ENCODE measurements at regions not wholly inside any gene's neighbourhood (a gene's known extent, or its start where the extent isn't known, plus 50 kb on each side); places are given as distances from the start of the nearest gene placed in this dataset.
A peak's percentile ranks its signal among the peaks of the same experiment; 100 is the strongest.

GRCh38 chr10:44787480-44788075, 123.6 kb upstream of the TMEM72 start:
- no peak overlapping the region for H3K4me3 ChIP-seq (ENCODE audit: low read length)
- 83% methylated on average over 7 of the region's 7 CpGs for WGBS
- H3K4me1 ChIP-seq (ENCODE audit: control insufficient read depth, insufficient read depth, low read length) = no peaks in the 10 kb centered on the region
- H3K9me3 ChIP-seq (ENCODE audit: control insufficient read depth, low read length) = no peaks in the 10 kb centered on the region
- intact Hi-C loops (cut with DNase I) = no loop called here
- no peak for DNase-seq
- H3K27me3 ChIP-seq (ENCODE audit: control insufficient read depth, insufficient read depth) = no peaks in the 10 kb centered on the region
- H3K27ac ChIP-seq (ENCODE audit: low read length) = no peak overlapping the region
- ATAC-seq = no peak

- intact Hi-C loops (cut with DNase I) = no loop called here
- no peaks in the 10 kb centered on the region for H3K27me3 ChIP-seq (ENCODE audit: control insufficient read depth, insufficient read depth)
- no peak overlapping the region for H3K27ac ChIP-seq (ENCODE audit: low read length)
- 82% methylated on average over 12 of the region's 12 CpGs for WGBS
- no peaks in the 10 kb centered on the region for H3K4me1 ChIP-seq (ENCODE audit: control insufficient read depth, insufficient read depth, low read length)
- no peak for DNase-seq
- no peak overlapping the region for H3K4me3 ChIP-seq (ENCODE audit: low read length)
- no peaks in the 10 kb centered on the region for H3K9me3 ChIP-seq (ENCODE audit: control insufficient read depth, low read length)
- ATAC-seq = no peak
Observed at GRCh38 chr10:44788147-44789129, 122.7 kb upstream of the TMEM72 start.

GRCh38 chr10:44792119-44792775, 118.9 kb upstream of the TMEM72 start:
- H3K27me3 ChIP-seq (ENCODE audit: control insufficient read depth, insufficient read depth) = no peaks in the 10 kb centered on the region
- intact Hi-C loops (cut with DNase I) = no loop called here
- 59% methylated on average over 5 of the region's 5 CpGs for WGBS
- no peaks in the 10 kb centered on the region for H3K4me1 ChIP-seq (ENCODE audit: control insufficient read depth, insufficient read depth, low read length)
- H3K27ac ChIP-seq (ENCODE audit: low read length) = no peak overlapping the region
- no peak overlapping the region for H3K4me3 ChIP-seq (ENCODE audit: low read length)
- DNase-seq (no peak), ATAC-seq (peak in 1 of 2 donors; percentile 32)
- no peaks in the 10 kb centered on the region for H3K9me3 ChIP-seq (ENCODE audit: control insufficient read depth, low read length)

DNA sequence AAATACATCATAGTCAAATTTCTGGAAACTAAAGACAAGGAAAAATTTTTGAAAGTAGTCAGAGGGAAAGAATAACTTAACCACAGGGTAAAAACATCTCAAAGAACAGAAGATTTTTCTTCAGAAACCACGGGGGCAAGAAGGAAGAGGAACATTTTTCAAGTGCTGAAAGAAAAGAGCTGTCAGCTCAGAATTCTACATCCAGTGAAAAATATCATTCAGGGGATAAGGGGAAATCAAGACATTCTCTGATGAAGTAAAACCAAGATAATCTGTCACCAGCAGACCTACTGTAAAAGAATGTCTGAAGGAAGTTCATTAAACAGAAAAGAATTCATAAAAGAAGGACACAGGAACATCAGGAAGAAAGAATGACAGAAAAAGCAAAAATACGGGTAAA, 111.2 kb upstream of the TMEM72 start:
- Histone ChIP-seq H3K4me3 (ENCODE audit: low read length) (no peak overlapping the region), H3K27me3 (ENCODE audit: control insufficient read depth, insufficient read depth) (no peaks in the 10 kb centered on the region), H3K27ac (ENCODE audit: low read length) (no peak overlapping the region), H3K9me3 (ENCODE audit: control insufficient read depth, low read length) (no peaks in the 10 kb centered on the region), H3K4me1 (ENCODE audit: control insufficient read depth, insufficient read depth, low read length) (peaks cover 6% of the 10 kb centered on the region)
- ATAC-seq (no peak), DNase-seq (no peak)
- 46% methylated on average over 2 of the region's 2 CpGs for WGBS
- intact Hi-C loops (cut with DNase I) = no loop called here

DNA sequence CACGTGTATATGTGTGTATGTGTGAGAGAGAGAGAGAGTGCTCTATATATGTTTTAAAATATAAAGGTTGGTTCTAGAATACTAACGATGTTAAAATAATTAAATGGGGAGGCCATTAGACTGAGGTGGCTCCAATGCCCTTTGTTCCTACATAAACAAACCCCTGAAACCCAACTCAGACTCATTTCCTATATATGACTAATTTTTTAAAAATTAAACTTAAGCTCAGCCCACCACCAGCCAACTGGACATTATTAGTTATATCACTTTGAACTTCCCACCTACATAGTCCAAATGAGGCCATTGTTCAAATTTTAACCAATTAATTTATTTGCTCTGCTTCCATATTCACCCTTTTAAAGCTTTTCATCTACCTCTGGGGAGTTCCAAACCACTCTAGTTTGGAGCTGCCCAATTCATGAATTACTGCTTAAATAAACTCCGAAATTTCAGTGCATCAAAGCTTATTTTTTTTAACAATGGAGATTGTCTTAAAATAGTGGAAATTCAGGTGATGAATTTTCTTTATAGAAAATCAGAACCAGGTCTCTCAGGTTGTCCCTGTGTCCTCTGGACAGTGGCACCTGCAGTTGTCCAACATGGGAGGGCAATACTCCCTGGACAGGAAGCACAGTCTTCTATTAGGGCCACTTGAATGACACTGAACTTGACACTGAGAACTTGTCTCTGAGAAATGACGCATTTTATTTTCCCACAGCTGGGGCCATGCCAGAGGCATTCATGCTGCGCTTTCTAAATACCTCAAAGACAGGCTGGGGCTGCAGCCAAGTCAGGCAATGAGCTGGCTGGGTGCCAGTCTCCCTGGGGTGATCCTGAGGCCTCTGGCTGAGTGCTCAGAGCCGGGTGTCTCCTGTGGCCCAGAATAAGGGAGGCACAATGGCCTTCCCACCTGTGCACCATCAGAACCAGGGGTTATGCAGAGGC, 109.5 kb upstream of the TMEM72 start:
- H3K27me3 ChIP-seq (ENCODE audit: control insufficient read depth, insufficient read depth) = no peaks in the 10 kb centered on the region
- 56% methylated on average over 6 of the region's 6 CpGs for WGBS
- no peak overlapping the region for H3K27ac ChIP-seq (ENCODE audit: low read length)
- ATAC-seq = peak; percentile 85 to 87
- H3K4me3 ChIP-seq (ENCODE audit: low read length) = no peak overlapping the region
- intact Hi-C loops (cut with DNase I) = no loop called here
- H3K9me3 ChIP-seq (ENCODE audit: control insufficient read depth, low read length) = no peaks in the 10 kb centered on the region
- H3K4me1 ChIP-seq (ENCODE audit: control insufficient read depth, insufficient read depth, low read length) = peaks cover 9% of the 10 kb centered on the region
- peak; percentile 86 to 94 (median 92) for DNase-seq

GRCh38 chr10:44803862-44804261, 107.3 kb upstream of the TMEM72 start:
- intact Hi-C loops (cut with DNase I) = no loop called here
- Histone ChIP-seq H3K4me3 (ENCODE audit: low read length) (no peak overlapping the region), H3K4me1 (ENCODE audit: control insufficient read depth, insufficient read depth, low read length) (peaks cover 9% of the 10 kb centered on the region), H3K9me3 (ENCODE audit: control insufficient read depth, low read length) (no peaks in the 10 kb centered on the region), H3K27ac (ENCODE audit: low read length) (no peak overlapping the region), H3K27me3 (ENCODE audit: control insufficient read depth, insufficient read depth) (no peaks in the 10 kb centered on the region)
- ATAC-seq = no peak
- WGBS = 60% methylated on average over 2 of the region's 2 CpGs
- no peak for DNase-seq

DNA sequence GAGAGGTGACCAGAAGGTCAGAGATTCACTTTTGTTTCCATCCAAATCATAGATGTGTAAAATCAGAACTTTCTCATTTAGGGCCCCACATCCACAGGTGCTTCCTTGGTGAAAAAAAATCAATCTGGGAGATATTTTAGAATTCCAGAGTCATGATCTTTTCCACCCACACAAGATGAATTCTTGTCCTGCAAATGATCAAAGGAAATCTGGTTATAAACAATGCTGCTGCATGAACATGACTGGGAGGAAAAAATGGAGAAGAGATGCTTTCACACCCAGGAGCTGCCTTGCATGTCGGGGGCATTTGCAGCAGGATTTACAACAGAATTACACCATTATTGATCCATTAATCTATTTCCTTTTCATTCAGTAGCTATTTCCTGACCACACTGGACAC, 106.5 kb upstream of the TMEM72 start:
- Histone ChIP-seq H3K4me3 (ENCODE audit: low read length) (no peak overlapping the region), H3K9me3 (ENCODE audit: control insufficient read depth, low read length) (no peaks in the 10 kb centered on the region), H3K4me1 (ENCODE audit: control insufficient read depth, insufficient read depth, low read length) (peaks cover 9% of the 10 kb centered on the region), H3K27ac (ENCODE audit: low read length) (no peak overlapping the region), H3K27me3 (ENCODE audit: control insufficient read depth, insufficient read depth) (no peaks in the 10 kb centered on the region)
- ATAC-seq (no peak), DNase-seq (no peak)
- intact Hi-C loops (cut with DNase I) = no loop called here
- 92% methylated on average over 1 of the region's 1 CpG for WGBS

GRCh38 chr10:44805466-44806210, 105.5 kb upstream of the TMEM72 start:
- peak; percentile 33 to 68 (median 61) for DNase-seq
- Histone ChIP-seq H3K27me3 (ENCODE audit: control insufficient read depth, insufficient read depth) (no peaks in the 10 kb centered on the region), H3K27ac (ENCODE audit: low read length) (peak overlapping the region; percentile 9), H3K9me3 (ENCODE audit: control insufficient read depth, low read length) (no peaks in the 10 kb centered on the region), H3K4me3 (ENCODE audit: low read length) (no peak overlapping the region), H3K4me1 (ENCODE audit: control insufficient read depth, insufficient read depth, low read length) (peaks cover 9% of the 10 kb centered on the region)
- WGBS = 35% methylated on average over 6 of the region's 6 CpGs
- intact Hi-C loops (cut with DNase I) = no loop called here
- ATAC-seq = peak; percentile 66 to 78

DNA sequence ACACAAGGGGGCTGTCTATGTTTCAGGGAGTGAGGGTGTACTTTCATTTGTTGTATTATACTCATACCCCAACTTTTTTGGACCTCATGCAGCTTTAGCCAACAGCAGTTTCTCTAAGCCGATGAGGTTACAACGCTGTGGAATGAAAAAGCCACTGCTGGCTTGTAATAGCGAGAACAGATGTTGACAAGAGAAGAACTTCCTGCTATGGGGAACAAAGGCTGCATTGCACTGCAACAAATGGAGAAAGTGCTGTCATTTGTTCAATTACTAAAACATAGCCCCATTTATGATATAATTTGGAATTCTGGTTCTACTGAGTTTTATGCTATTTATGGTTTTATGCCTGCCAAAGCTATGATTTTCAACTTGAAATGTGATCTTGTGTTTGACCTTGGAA, 104.2 kb upstream of the TMEM72 start:
- H3K9me3 ChIP-seq (ENCODE audit: control insufficient read depth, low read length) = no peaks in the 10 kb centered on the region
- no peak for ATAC-seq
- no peaks in the 10 kb centered on the region for H3K27me3 ChIP-seq (ENCODE audit: control insufficient read depth, insufficient read depth)
- intact Hi-C loops (cut with DNase I) = no loop called here
- 30% methylated on average over 3 of the region's 3 CpGs for WGBS
- no peak overlapping the region for H3K4me3 ChIP-seq (ENCODE audit: low read length)
- DNase-seq = no peak
- no peak overlapping the region for H3K27ac ChIP-seq (ENCODE audit: low read length)
- H3K4me1 ChIP-seq (ENCODE audit: control insufficient read depth, insufficient read depth, low read length) = peaks cover 12% of the 10 kb centered on the region

DNA sequence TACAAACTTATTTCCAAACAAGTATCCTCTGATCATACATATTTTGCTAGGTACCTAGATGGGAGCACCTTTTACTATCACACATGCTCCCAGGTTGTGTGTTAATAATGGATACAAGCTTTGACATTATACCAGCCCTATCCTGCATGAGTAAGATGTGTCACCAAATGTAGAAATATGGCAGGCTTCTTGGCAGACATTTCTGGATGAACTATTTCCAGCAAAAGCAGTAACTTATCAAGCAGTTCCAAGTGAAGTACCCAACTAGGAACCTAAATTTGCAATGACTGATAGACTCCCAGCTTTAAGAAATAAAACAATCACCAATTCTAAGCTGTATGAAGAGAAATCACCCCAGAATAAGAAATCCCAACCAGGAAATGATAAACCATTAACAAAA, 103.7 kb upstream of the TMEM72 start:
- Histone ChIP-seq H3K4me3 (ENCODE audit: low read length) (no peak overlapping the region), H3K9me3 (ENCODE audit: control insufficient read depth, low read length) (no peaks in the 10 kb centered on the region), H3K4me1 (ENCODE audit: control insufficient read depth, insufficient read depth, low read length) (peaks cover 12% of the 10 kb centered on the region), H3K27me3 (ENCODE audit: control insufficient read depth, insufficient read depth) (no peaks in the 10 kb centered on the region), H3K27ac (ENCODE audit: low read length) (no peak overlapping the region)
- ATAC-seq (no peak), DNase-seq (no peak)
- intact Hi-C loops (cut with DNase I) = no loop called here

All from right cardiac atrium (tissue), 5 donors.